ENCODE measurements at regions not wholly inside any gene's neighbourhood (a gene's known extent, or its start where the extent isn't known, plus 50 kb on each side); places are given as distances from the start of the nearest gene placed in this dataset.
"Not testable (repeated sequence)": the region's sequence is repeated elsewhere in the genome, so short reads cannot be mapped to it uniquely, and the experiment has no call there.

- no peak for TF ChIP-seq POLR2A (IDR thresholded peaks at IDR 0.05)
- no peak for TF ChIP-seq EP300 (IDR thresholded peaks at IDR 0.05)
- TF ChIP-seq CTCF (IDR thresholded peaks at IDR 0.05), result no peak
- Histone ChIP-seq H3K27ac (no peak overlapping the region), H3K36me3 (no peaks in the 10 kb centered on the region), H3K4me3 (no peak overlapping the region), H3K9me3 (no peaks in the 10 kb centered on the region), H3K4me1 (ENCODE audit: insufficient read depth) (no peaks in the 10 kb centered on the region), H3K27me3 (no peaks in the 10 kb centered on the region)
- intact Hi-C loops (cut with DNase I), result no loop called here
- no peak for DNase-seq
- WGBS, 3 donors, result 61 to 69% (median 62%) methylated on average over 2 of the region's 2 CpGs
These were observed 578.2 kb downstream of the RIT2 start for GRCh38 chr18:42537291-42537690.

GRCh38 chr18:42544901-42545300, 570.6 kb downstream of the RIT2 start:
- Histone ChIP-seq H3K27ac (no peak overlapping the region), H3K9me3 (no peaks in the 10 kb centered on the region), H3K27me3 (no peaks in the 10 kb centered on the region), H3K36me3 (no peaks in the 10 kb centered on the region), H3K4me3 (no peak overlapping the region), H3K4me1 (ENCODE audit: insufficient read depth) (no peaks in the 10 kb centered on the region)
- DNase-seq, result no peak
- 79 to 98% (median 98%) methylated on average over 1 of the region's 1 CpG for WGBS, 3 donors
- TF ChIP-seq CTCF (IDR thresholded peaks at IDR 0.05) (no peak), POLR2A (IDR thresholded peaks at IDR 0.05) (no peak), EP300 (IDR thresholded peaks at IDR 0.05) (no peak)
- intact Hi-C loops (cut with DNase I), result no loop called here

GRCh38 chr18:42545825-42546224, 569.7 kb downstream of the RIT2 start:
- 77 to 81% (median 79%) methylated on average over 5 of the region's 5 CpGs for WGBS, 3 donors
- no peaks in the 10 kb centered on the region for H3K9me3 ChIP-seq
- no peak overlapping the region for H3K27ac ChIP-seq
- DNase-seq, result no peak
- TF ChIP-seq CTCF (IDR thresholded peaks at IDR 0.05) (no peak), POLR2A (IDR thresholded peaks at IDR 0.05) (no peak), EP300 (IDR thresholded peaks at IDR 0.05) (no peak)
- no peak overlapping the region for H3K4me3 ChIP-seq
- intact Hi-C loops (cut with DNase I), result no loop called here
- H3K27me3 ChIP-seq, result no peaks in the 10 kb centered on the region
- no peaks in the 10 kb centered on the region for H3K36me3 ChIP-seq
- no peaks in the 10 kb centered on the region for H3K4me1 ChIP-seq (ENCODE audit: insufficient read depth)

GRCh38 chr18:42548493-42548892, 567.0 kb downstream of the RIT2 start:
- H3K36me3 ChIP-seq, result no peaks in the 10 kb centered on the region
- H3K27me3 ChIP-seq, result no peaks in the 10 kb centered on the region
- H3K9me3 ChIP-seq, result no peaks in the 10 kb centered on the region
- TF ChIP-seq CTCF (IDR thresholded peaks at IDR 0.05) (no peak), POLR2A (IDR thresholded peaks at IDR 0.05) (no peak), EP300 (IDR thresholded peaks at IDR 0.05) (no peak)
- no peaks in the 10 kb centered on the region for H3K4me1 ChIP-seq (ENCODE audit: insufficient read depth)
- intact Hi-C loops (cut with DNase I), result no loop called here
- no peak for DNase-seq
- no peak overlapping the region for H3K4me3 ChIP-seq
- WGBS, 3 donors, result 51 to 77% (median 64%) methylated on average over 1 of the region's 1 CpG
- no peak overlapping the region for H3K27ac ChIP-seq

GRCh38 chr18:42549596-42549995, 565.9 kb downstream of the RIT2 start:
- WGBS, 3 donors, result 89 to 95% (median 94%) methylated on average over 3 of the region's 3 CpGs
- Histone ChIP-seq H3K4me1 (ENCODE audit: insufficient read depth) (no peaks in the 10 kb centered on the region), H3K36me3 (no peaks in the 10 kb centered on the region), H3K4me3 (no peak overlapping the region), H3K27me3 (no peaks in the 10 kb centered on the region), H3K27ac (no peak overlapping the region), H3K9me3 (no peaks in the 10 kb centered on the region)
- no peak for DNase-seq
- no peak for TF ChIP-seq POLR2A (IDR thresholded peaks at IDR 0.05)
- TF ChIP-seq CTCF (IDR thresholded peaks at IDR 0.05), result no peak
- TF ChIP-seq EP300 (IDR thresholded peaks at IDR 0.05), result no peak
- intact Hi-C loops (cut with DNase I), result no loop called here

- H3K9me3 ChIP-seq; intact Hi-C loops (cut with DNase I); H3K4me3 ChIP-seq; DNase-seq; H3K27ac ChIP-seq; H3K27me3 ChIP-seq; H3K36me3 ChIP-seq; H3K4me1 ChIP-seq (ENCODE audit: insufficient read depth): not testable (repeated sequence)
- WGBS, 3 donors, result 77 to 94% (median 80%) methylated on average over 4 of the region's 4 CpGs
These were observed 562.9 kb downstream of the RIT2 start for GRCh38 chr18:42552559-42552958.
